ENCODE measurements at regions not wholly inside any gene's neighbourhood (a gene's known extent, or its start where the extent isn't known, plus 50 kb on each side); places are given as distances from the start of the nearest gene placed in this dataset.

GRCh38 chr13:111961651-111962192 is 105.2 kb upstream of the SOX1 start:
- H3K9me3 ChIP-seq (ENCODE audit: control insufficient read depth in 2 of 2, low read length in 2 of 2), result no peaks in the 10 kb centered on the region
- H3K4me3 ChIP-seq (ENCODE audit: low read length in 2 of 2), result no peak overlapping the region
- no peaks in the 10 kb centered on the region for H3K36me3 ChIP-seq (ENCODE audit: control insufficient read depth in 2 of 2, insufficient read depth in 2 of 2, low read length in 2 of 2)
- H3K27me3 ChIP-seq (ENCODE audit: control insufficient read depth in 1 of 2, insufficient read depth in 2 of 2, low read length in 2 of 2), result no peaks in the 10 kb centered on the region
- no peak overlapping the region for H3K27ac ChIP-seq (ENCODE audit: low read length)
- H3K9ac ChIP-seq (ENCODE audit: low read length in 2 of 2), result no peak overlapping the region
- no peaks in the 10 kb centered on the region for H3K4me1 ChIP-seq (ENCODE audit: control insufficient read depth, insufficient read depth, low read length)

GRCh38 chr13:111962431-111962891 is 104.5 kb upstream of the SOX1 start:
- Histone ChIP-seq H3K27me3 (ENCODE audit: control insufficient read depth in 1 of 2, insufficient read depth in 2 of 2, low read length in 2 of 2) (no peaks in the 10 kb centered on the region), H3K4me1 (ENCODE audit: control insufficient read depth, insufficient read depth, low read length) (no peaks in the 10 kb centered on the region), H3K9me3 (ENCODE audit: control insufficient read depth in 2 of 2, low read length in 2 of 2) (no peaks in the 10 kb centered on the region), H3K9ac (ENCODE audit: low read length in 2 of 2) (no peak overlapping the region), H3K4me3 (ENCODE audit: low read length in 2 of 2) (no peak overlapping the region), H3K27ac (ENCODE audit: low read length) (no peak overlapping the region), H3K36me3 (ENCODE audit: control insufficient read depth in 2 of 2, insufficient read depth in 2 of 2, low read length in 2 of 2) (no peaks in the 10 kb centered on the region)

- H3K27me3 ChIP-seq (ENCODE audit: control insufficient read depth in 1 of 2, insufficient read depth in 2 of 2, low read length in 2 of 2), result no peaks in the 10 kb centered on the region
- no peaks in the 10 kb centered on the region for H3K4me1 ChIP-seq (ENCODE audit: control insufficient read depth, insufficient read depth, low read length)
- no peak overlapping the region for H3K4me3 ChIP-seq (ENCODE audit: low read length in 2 of 2)
- H3K27ac ChIP-seq (ENCODE audit: low read length), result no peak overlapping the region
- no peak overlapping the region for H3K9ac ChIP-seq (ENCODE audit: low read length in 2 of 2)
- no peaks in the 10 kb centered on the region for H3K36me3 ChIP-seq (ENCODE audit: control insufficient read depth in 2 of 2, insufficient read depth in 2 of 2, low read length in 2 of 2)
- H3K9me3 ChIP-seq (ENCODE audit: control insufficient read depth in 2 of 2, low read length in 2 of 2), result no peaks in the 10 kb centered on the region
Measured at GRCh38 chr13:111963031-111963430, 103.9 kb upstream of the SOX1 start.

- Histone ChIP-seq H3K4me3 (ENCODE audit: low read length in 2 of 2) (no peak overlapping the region), H3K36me3 (ENCODE audit: control insufficient read depth in 2 of 2, insufficient read depth in 2 of 2, low read length in 2 of 2) (no peaks in the 10 kb centered on the region), H3K27ac (ENCODE audit: low read length) (no peak overlapping the region), H3K9me3 (ENCODE audit: control insufficient read depth in 2 of 2, low read length in 2 of 2) (no peaks in the 10 kb centered on the region), H3K4me1 (ENCODE audit: control insufficient read depth, insufficient read depth, low read length) (no peaks in the 10 kb centered on the region), H3K9ac (ENCODE audit: low read length in 2 of 2) (no peak overlapping the region), H3K27me3 (ENCODE audit: control insufficient read depth in 1 of 2, insufficient read depth in 2 of 2, low read length in 2 of 2) (peaks cover under 1 to 4% of the 10 kb centered on the region in 2 donors)
Measured at GRCh38 chr13:111964411-111965035, 102.4 kb upstream of the SOX1 start.

- Histone ChIP-seq H3K9ac (ENCODE audit: low read length in 2 of 2) (no peak overlapping the region), H3K4me3 (ENCODE audit: low read length in 2 of 2) (no peak overlapping the region), H3K27ac (ENCODE audit: low read length) (no peak overlapping the region), H3K9me3 (ENCODE audit: control insufficient read depth in 2 of 2, low read length in 2 of 2) (no peaks in the 10 kb centered on the region), H3K4me1 (ENCODE audit: control insufficient read depth, insufficient read depth, low read length) (no peaks in the 10 kb centered on the region), H3K36me3 (ENCODE audit: control insufficient read depth in 2 of 2, insufficient read depth in 2 of 2, low read length in 2 of 2) (no peaks in the 10 kb centered on the region), H3K27me3 (ENCODE audit: control insufficient read depth in 1 of 2, insufficient read depth in 2 of 2, low read length in 2 of 2) (peaks cover 10 to 12% of the 10 kb centered on the region in 2 donors)
Measured at GRCh38 chr13:111965466-111966214, 101.3 kb upstream of the SOX1 start.

- Histone ChIP-seq H3K9me3 (ENCODE audit: control insufficient read depth in 2 of 2, low read length in 2 of 2) (no peaks in the 10 kb centered on the region), H3K27ac (ENCODE audit: low read length) (no peak overlapping the region), H3K27me3 (ENCODE audit: control insufficient read depth in 1 of 2, insufficient read depth in 2 of 2, low read length in 2 of 2) (peaks cover 17 to 22% of the 10 kb centered on the region in 2 donors), H3K4me3 (ENCODE audit: low read length in 2 of 2) (no peak overlapping the region), H3K4me1 (ENCODE audit: control insufficient read depth, insufficient read depth, low read length) (no peaks in the 10 kb centered on the region), H3K36me3 (ENCODE audit: control insufficient read depth in 2 of 2, insufficient read depth in 2 of 2, low read length in 2 of 2) (no peaks in the 10 kb centered on the region), H3K9ac (ENCODE audit: low read length in 2 of 2) (no peak overlapping the region)
Measured at GRCh38 chr13:111966933-111967332, 100.0 kb upstream of the SOX1 start.

GRCh38 chr13:111967572-111968201 is 99.3 kb upstream of the SOX1 start:
- H3K9ac ChIP-seq (ENCODE audit: low read length in 2 of 2), result no peak overlapping the region
- no peaks in the 10 kb centered on the region for H3K9me3 ChIP-seq (ENCODE audit: control insufficient read depth in 2 of 2, low read length in 2 of 2)
- H3K36me3 ChIP-seq (ENCODE audit: control insufficient read depth in 2 of 2, insufficient read depth in 2 of 2, low read length in 2 of 2), result no peaks in the 10 kb centered on the region
- no peak overlapping the region for H3K4me3 ChIP-seq (ENCODE audit: low read length in 2 of 2)
- H3K4me1 ChIP-seq (ENCODE audit: control insufficient read depth, insufficient read depth, low read length), result peaks cover 6% of the 10 kb centered on the region
- no peak overlapping the region for H3K27ac ChIP-seq (ENCODE audit: low read length)
- peaks cover 22 to 28% of the 10 kb centered on the region in 2 donors for H3K27me3 ChIP-seq (ENCODE audit: control insufficient read depth in 1 of 2, insufficient read depth in 2 of 2, low read length in 2 of 2)

GRCh38 chr13:111968336-111969010 is 98.5 kb upstream of the SOX1 start:
- Histone ChIP-seq H3K4me3 (ENCODE audit: low read length in 2 of 2) (no peak overlapping the region), H3K36me3 (ENCODE audit: control insufficient read depth in 2 of 2, insufficient read depth in 2 of 2, low read length in 2 of 2) (no peaks in the 10 kb centered on the region), H3K27ac (ENCODE audit: low read length) (no peak overlapping the region), H3K9ac (ENCODE audit: low read length in 2 of 2) (no peak overlapping the region), H3K9me3 (ENCODE audit: control insufficient read depth in 2 of 2, low read length in 2 of 2) (no peaks in the 10 kb centered on the region), H3K27me3 (ENCODE audit: control insufficient read depth in 1 of 2, insufficient read depth in 2 of 2, low read length in 2 of 2) (peaks cover 28 to 33% of the 10 kb centered on the region in 2 donors), H3K4me1 (ENCODE audit: control insufficient read depth, insufficient read depth, low read length) (peaks cover 9% of the 10 kb centered on the region)

GRCh38 chr13:111969551-111970135 is 97.3 kb upstream of the SOX1 start:
- no peaks in the 10 kb centered on the region for H3K9me3 ChIP-seq (ENCODE audit: control insufficient read depth in 2 of 2, low read length in 2 of 2)
- H3K27me3 ChIP-seq (ENCODE audit: control insufficient read depth in 1 of 2, insufficient read depth in 2 of 2, low read length in 2 of 2), result peaks cover 30 to 38% of the 10 kb centered on the region in 2 donors
- H3K36me3 ChIP-seq (ENCODE audit: control insufficient read depth in 2 of 2, insufficient read depth in 2 of 2, low read length in 2 of 2), result no peaks in the 10 kb centered on the region
- H3K27ac ChIP-seq (ENCODE audit: low read length), result no peak overlapping the region
- H3K4me1 ChIP-seq (ENCODE audit: control insufficient read depth, insufficient read depth, low read length), result peaks cover 14% of the 10 kb centered on the region
- no peak overlapping the region for H3K4me3 ChIP-seq (ENCODE audit: low read length in 2 of 2)
- no peak overlapping the region for H3K9ac ChIP-seq (ENCODE audit: low read length in 2 of 2)

- no peaks in the 10 kb centered on the region for H3K36me3 ChIP-seq (ENCODE audit: control insufficient read depth in 2 of 2, insufficient read depth in 2 of 2, low read length in 2 of 2)
- H3K27me3 ChIP-seq (ENCODE audit: control insufficient read depth in 1 of 2, insufficient read depth in 2 of 2, low read length in 2 of 2), result peaks cover 30 to 38% of the 10 kb centered on the region in 2 donors
- H3K9me3 ChIP-seq (ENCODE audit: control insufficient read depth in 2 of 2, low read length in 2 of 2), result peaks cover 0 to 4% of the 10 kb centered on the region in 2 donors
- no peak overlapping the region for H3K4me3 ChIP-seq (ENCODE audit: low read length in 2 of 2)
- H3K27ac ChIP-seq (ENCODE audit: low read length), result no peak overlapping the region
- no peak overlapping the region for H3K9ac ChIP-seq (ENCODE audit: low read length in 2 of 2)
- peaks cover 14% of the 10 kb centered on the region for H3K4me1 ChIP-seq (ENCODE audit: control insufficient read depth, insufficient read depth, low read length)
Measured at GRCh38 chr13:111970494-111971141, 96.3 kb upstream of the SOX1 start.
